HK-2 (cell line): ENCODE measurements at regions not wholly inside any gene's neighbourhood (a gene's known extent, or its start where the extent isn't known, plus 50 kb on each side); places are given as distances from the start of the nearest gene placed in this dataset.

ENCODE experiments used
- DNase-seq: peaks from one replicate; pipeline ENCODE4 v3.0.0-alpha.2; 2018; ENCODE audit not compliant: unreplicated experiment

- DNase-seq, result no peak
Measured at GRCh38 chr4:129883996-129884395, 788.0 kb downstream of the C4orf33 start.

GRCh38 chr4:129897111-129897510 lies 801.2 kb downstream of the C4orf33 start:
- no peak for DNase-seq

- no peak for DNase-seq
Measured at GRCh38 chr4:129899849-129900248, 803.9 kb downstream of the C4orf33 start.

DNA sequence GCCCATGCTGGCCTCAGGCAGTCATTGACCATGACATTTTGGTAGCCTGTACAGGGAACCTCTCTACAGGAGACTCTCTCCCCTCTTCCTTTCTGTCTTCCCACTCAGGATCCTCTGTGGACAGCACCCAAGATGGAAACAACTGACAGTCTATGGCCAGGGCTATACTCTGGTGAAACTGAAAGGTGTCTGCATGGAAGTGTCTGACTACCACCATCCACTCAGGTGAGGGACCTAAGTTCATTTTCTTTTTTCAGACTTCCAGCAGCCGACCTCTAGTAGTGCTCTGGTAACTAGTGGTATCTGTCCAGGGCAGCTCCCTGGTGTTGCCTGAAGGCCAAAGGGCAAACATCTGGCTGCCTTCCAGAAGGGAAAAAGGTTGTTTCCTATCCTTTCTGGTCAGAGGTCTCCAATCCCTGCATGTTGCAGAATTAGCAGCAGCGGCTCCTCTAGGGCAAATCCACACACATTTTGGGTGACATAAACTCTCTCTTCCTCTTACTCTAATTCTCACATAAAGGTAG lies 804.5 kb downstream of the C4orf33 start:
- DNase-seq, result no peak

GRCh38 chr4:129901205-129901604 lies 805.3 kb downstream of the C4orf33 start:
- DNase-seq, result no peak

DNA sequence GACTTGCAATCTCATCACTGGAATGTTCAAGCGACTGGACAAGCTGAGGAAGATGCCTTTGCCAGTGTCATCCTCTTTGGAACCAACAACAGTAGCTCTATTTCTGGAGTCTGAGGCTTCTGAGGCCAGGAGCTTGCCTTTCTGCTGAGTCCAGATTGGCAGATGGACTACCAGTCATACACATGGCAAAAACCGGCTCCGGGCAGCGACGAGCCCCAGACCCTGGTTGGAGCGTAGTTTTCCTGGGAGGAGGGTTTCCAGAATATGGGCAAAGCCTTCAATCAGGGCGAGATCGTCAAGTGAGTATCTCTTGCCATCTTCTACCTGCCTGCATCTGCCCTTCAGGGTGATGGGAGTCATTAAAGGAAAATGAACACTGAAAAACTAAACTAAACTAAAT lies 807.9 kb downstream of the C4orf33 start:
- no peak for DNase-seq

GRCh38 chr4:129905256-129905655 lies 809.3 kb downstream of the C4orf33 start:
- no peak for DNase-seq

- no peak for DNase-seq
Measured at GRCh38 chr4:129908117-129908516, 812.2 kb downstream of the C4orf33 start.

DNA sequence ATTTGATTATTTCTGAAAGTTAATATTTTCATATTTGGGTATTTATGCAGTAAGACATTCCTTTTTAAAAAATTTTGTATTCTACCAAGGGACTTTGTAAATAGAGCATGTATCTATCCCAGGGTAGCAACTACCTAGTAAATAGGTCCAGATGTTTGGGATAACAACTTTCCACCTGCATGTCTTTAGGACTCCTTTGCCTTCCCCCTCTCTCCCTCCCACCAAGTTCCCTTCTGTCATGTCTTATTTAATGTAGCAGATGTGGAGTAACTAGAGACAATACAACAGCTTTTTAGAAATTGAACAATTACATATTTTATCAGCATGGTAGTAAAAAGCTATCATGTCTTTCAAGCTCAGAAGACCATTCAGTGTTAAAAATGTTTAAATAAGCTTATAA lies 821.0 kb downstream of the C4orf33 start:
- DNase-seq, result no peak

DNA sequence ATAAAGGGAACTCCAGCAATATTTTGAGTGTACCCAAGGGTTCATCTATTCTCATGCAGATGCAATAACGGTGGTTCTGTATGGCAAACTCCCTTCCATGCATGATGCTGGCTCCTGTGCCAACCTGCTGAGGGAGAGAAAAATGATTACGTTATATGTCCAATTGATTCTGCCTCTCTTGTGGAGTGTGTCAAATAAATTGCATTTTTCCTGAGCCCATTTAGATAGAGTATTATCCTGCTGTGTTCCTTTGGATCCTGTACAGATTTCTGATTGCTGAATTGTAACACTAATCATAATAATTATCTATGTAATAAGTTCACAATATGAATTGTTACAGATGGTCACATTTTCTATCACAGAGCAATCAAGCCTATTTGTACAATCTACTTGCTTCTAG lies 821.7 kb downstream of the C4orf33 start:
- no peak for DNase-seq

DNA sequence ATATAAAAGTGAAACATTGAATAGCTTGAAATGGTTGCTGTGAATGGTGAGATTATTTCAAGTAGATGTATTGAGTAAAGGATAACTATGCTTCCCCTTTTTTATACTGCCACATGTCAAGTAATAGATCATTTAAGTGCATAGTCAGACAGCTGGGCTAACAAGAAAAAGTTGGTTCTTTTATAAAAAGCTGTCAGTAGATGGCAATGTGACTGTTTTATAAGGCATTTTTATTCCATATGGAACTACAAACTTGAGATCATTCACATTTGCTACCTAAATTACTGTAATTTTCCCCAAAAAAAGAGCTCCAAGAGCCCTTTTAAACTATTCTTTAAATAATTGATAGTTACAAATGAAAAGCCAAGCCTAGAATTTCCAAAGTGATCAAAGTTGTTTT lies 831.0 kb downstream of the C4orf33 start:
- DNase-seq, result no peak

- DNase-seq, result peak; percentile 5
Measured at GRCh38 chr4:129929052-129929451, 833.1 kb downstream of the C4orf33 start.

DNA sequence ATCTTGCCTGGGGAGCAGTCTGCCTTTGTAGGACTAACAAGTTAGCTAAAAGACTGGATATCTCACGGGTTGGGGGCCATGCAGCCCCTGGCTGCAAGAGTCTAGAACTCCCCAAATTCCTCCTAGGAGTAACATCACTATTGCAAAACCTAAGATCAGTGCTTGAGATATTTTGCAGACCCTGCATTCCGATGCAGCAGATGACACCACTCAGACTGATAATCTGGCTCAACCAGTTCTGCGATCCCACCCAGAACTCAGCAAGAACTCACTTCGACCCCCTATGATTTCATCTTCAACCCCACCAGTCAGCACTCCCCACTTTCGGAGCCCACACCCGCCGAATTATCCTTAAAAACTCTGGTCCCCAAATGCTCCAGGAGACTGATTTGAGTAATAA lies 834.0 kb downstream of the C4orf33 start:
- no peak for DNase-seq

DNA sequence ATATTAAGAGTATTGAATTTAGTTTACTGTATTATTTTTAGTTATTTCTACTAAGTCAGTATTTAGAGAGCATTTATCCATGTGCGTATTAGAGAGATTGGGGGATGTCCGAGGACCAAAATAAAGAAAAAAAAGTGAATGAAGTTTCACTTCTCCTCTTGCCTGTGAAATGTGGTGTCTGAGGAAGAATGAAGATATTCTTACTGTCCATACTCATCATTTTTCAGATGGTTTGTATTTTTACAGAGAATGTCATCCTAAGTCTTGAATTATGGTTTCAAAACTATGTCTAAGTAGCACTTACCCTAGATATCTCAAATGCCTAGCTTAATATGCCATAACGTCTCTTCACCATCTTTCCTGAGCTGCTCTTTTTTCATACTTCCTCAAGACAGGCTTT lies 854.3 kb downstream of the C4orf33 start:
- no peak for DNase-seq

GRCh38 chr4:129966175-129966574 lies 870.2 kb downstream of the C4orf33 start:
- DNase-seq, result no peak

GRCh38 chr4:129968366-129968765 lies 872.4 kb downstream of the C4orf33 start:
- no peak for DNase-seq

GRCh38 chr4:129968778-129969177 lies 872.8 kb downstream of the C4orf33 start:
- no peak for DNase-seq

GRCh38 chr4:129970801-129971200 lies 874.8 kb downstream of the C4orf33 start:
- no peak for DNase-seq

DNA sequence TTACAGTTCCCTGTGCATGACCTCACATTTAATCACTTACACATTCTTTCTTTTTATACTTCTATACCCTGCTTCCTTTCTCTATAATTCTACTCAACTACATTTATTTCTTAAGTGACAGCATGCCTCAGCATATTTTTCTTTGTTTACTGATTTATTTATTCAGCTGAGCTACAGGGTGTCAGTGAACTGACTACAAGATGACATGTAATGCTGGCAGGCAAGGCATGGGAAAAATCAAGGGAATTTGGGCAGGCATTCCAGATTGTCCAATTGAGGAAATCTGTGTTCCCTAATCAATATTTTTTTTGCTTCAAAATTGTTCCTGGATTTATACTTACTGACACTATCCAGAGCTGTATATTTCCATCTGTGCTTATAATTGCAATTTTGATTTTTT lies 875.5 kb downstream of the C4orf33 start:
- no peak for DNase-seq

- DNase-seq, result no peak
Measured at GRCh38 chr4:129972257-129972656, 876.3 kb downstream of the C4orf33 start.

DNA sequence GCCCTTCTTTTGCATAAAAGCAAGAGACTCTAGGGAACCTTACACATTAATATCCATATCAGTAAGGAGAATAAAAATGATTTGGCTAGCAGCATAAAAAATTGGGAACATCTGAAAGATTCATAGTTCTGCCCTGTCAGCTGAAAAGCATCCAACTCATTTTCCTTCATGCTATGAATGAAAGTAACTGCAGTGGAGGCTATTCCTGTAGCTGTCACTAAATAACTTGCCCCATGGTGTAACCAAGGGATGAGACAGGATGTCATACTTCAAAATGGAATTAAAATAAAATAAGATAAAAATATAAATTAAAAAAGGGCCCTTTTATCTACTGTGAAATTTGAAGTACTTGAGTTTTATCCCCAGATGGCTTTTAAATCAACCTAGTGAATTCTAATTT lies 878.8 kb downstream of the C4orf33 start:
- DNase-seq, result no peak

GRCh38 chr4:129978315-129978714 lies 882.4 kb downstream of the C4orf33 start:
- DNase-seq, result no peak

- no peak for DNase-seq
Measured at GRCh38 chr4:129988957-129989356, 893.0 kb downstream of the C4orf33 start.

- DNase-seq, result no peak
Measured at GRCh38 chr4:129994715-129995114, 898.8 kb downstream of the C4orf33 start.
